HepG2 (cell line): ENCODE measurements at regions not wholly inside any gene's neighbourhood (a gene's known extent, or its start where the extent isn't known, plus 50 kb on each side); places are given as distances from the start of the nearest gene placed in this dataset.

Experiments used
- ATAC-seq: fragments of 200-7000 bp; cut with Tn5 transposase; 3 replicates; pipeline ENCODE4 v1.9.1; 2020; ENCODE audit warnings: mild to moderate bottlenecking, moderate library complexity
- BruUV-seq: library from RNA; stranded (reverse); fragments of 400-500 nt; replicated peaks from 2 replicates; lab custom pipeline; 2021; lab: Mats Ljungman, UMichigan
- CTCF ChIA-PET: fragments of 300-600 bp; formaldehyde crosslinking; extraction: SDS; loops from one replicate; lab custom pipeline; 2021; ENCODE audit warnings: low total read pairs, inconsistent platforms, low intra/inter-chr PET ratio; lab: Yijun Ruan, JAX
- POLR2A ChIA-PET: fragments of 350-600 bp; sonication (Branson Sonifier 250); formaldehyde crosslinking; loops from one replicate; lab custom pipeline; 2020; ENCODE audit warnings: antibody characterized with exemption, inconsistent platforms; lab: Yijun Ruan, JAX
- DNase-seq: peaks from one replicate; pipeline ENCODE4 v3.0.0-alpha.2; 2015; ENCODE audit warnings: low spot score
- FAIRE-seq: peaks from 3 replicates; lab custom pipeline; 2011; peaks lifted over from hg19 to GRCh38; lab: Jason Lieb, UNC
- H2AFZ ChIP-seq: one replicate; pipeline ENCODE4 v1.6.1; 2011; ENCODE audit warnings: low read length, inconsistent platforms
- H3K27ac ChIP-seq: fragments of 300-600 bp; 3 replicates; pipeline ENCODE4 v1.8.0; 2011; ENCODE audit warnings: mixed run types, mild to moderate bottlenecking, mixed read lengths, low read length, inconsistent platforms; ENCODE audit not compliant: insufficient read depth; ENCODE audit errors: extremely low read length
- H3K27me3 ChIP-seq, 2 experiments: fragments of 200-600 bp in 1 of 2; 2 replicates in 1 of 2; 3 replicates in 1 of 2; pipeline versions ENCODE4 v1.6.0 to v1.8.0; 2011; ENCODE audit warnings: low read length in 2 of 2, mild to moderate bottlenecking in 2 of 2, moderate library complexity in 2 of 2, inconsistent platforms in 1 of 2; ENCODE audit not compliant: insufficient read depth in 2 of 2, control insufficient read depth in 1 of 2
- H3K36me3 ChIP-seq, 2 experiments: fragments of 200-600 bp in 1 of 2; replicated peaks in 1 of 2; 2 replicates in 1 of 2; 3 replicates in 1 of 2; pipeline versions ENCODE4 v1.5.1 to v1.8.0; 2011; ENCODE audit warnings: low read length in 2 of 2, inconsistent platforms in 1 of 2; ENCODE audit not compliant: insufficient read depth in 2 of 2, control insufficient read depth in 1 of 2
- H3K4me1 ChIP-seq: 2 replicates; pipeline ENCODE4 v1.5.1; 2012; ENCODE audit warnings: low read length, inconsistent platforms; ENCODE audit not compliant: insufficient read depth
- H3K4me2 ChIP-seq: 2 replicates; pipeline ENCODE4 v1.6.0; 2011; ENCODE audit warnings: low read depth, low read length, inconsistent platforms
- H3K4me3 ChIP-seq, 3 experiments: fragments of 200-600 bp in 1 of 3; sonication (generic), shearing (Covaris generic) in 1 of 3; replicated peaks in 1 of 3; 2 replicates each; pipeline ENCODE4 v1.5.1; 2011 to 2016; ENCODE audit warnings: low read length in 3 of 3, inconsistent platforms in 2 of 3, low read depth in 2 of 3, mild to moderate bottlenecking in 2 of 3, control low read depth in 1 of 3, mixed read lengths in 1 of 3; ENCODE audit not compliant: insufficient read depth in 1 of 3
- H3K79me2 ChIP-seq: one replicate; pipeline ENCODE4 v1.6.1; 2011; ENCODE audit warnings: low read length, inconsistent platforms; ENCODE audit not compliant: insufficient read depth
- H3K9ac ChIP-seq: 2 replicates; pipeline ENCODE4 v1.6.0; 2011; ENCODE audit warnings: mild to moderate bottlenecking, low read depth, low read length, inconsistent platforms; ENCODE audit not compliant: insufficient read depth
- H3K9me3 ChIP-seq: 2 replicates; pipeline ENCODE4 v1.5.1; 2012; ENCODE audit warnings: mild to moderate bottlenecking, low read length
- H4K20me1 ChIP-seq: 2 replicates; pipeline ENCODE4 v1.6.0; 2011; ENCODE audit warnings: inconsistent platforms, mild to moderate bottlenecking, low read length, moderate library complexity; ENCODE audit not compliant: insufficient read depth
- CEBPZ ChIP-seq: IDR thresholded peaks from 2 replicates; pipeline ENCODE4 v1.6.1; 2012; ENCODE audit warnings: low read length, improper control_type of control experiment
- IKZF4 ChIP-seq: sonication (generic); formaldehyde crosslinking; IDR thresholded peaks from 2 replicates; pipeline ENCODE4 v1.5.1; 2020; ENCODE audit warnings: borderline replicate concordance, mild to moderate bottlenecking, low read depth, missing genetic modification reagents; ENCODE audit errors: not compliant biosample characterization
- ISX ChIP-seq: sonication (generic); formaldehyde crosslinking; conservative IDR thresholded peaks from 2 replicates; pipeline ENCODE4 v1.5.0; 2020; ENCODE audit warnings: missing genetic modification reagents
- KAT8 ChIP-seq: IDR thresholded peaks from 2 replicates; pipeline ENCODE4 v1.6.1; 2016; ENCODE audit warnings: missing genetic modification reagents, missing compliant biosample characterization
- MXI1 ChIP-seq: IDR thresholded peaks from 3 replicates; pipeline ENCODE4 v1.6.1; 2012; ENCODE audit warnings: low read depth, low read length, inconsistent platforms, borderline replicate concordance
- NONO ChIP-seq, 2 experiments: fragments of 450-650 bp in 1 of 2; sonication (generic) in 1 of 2; formaldehyde crosslinking in 1 of 2; IDR thresholded peaks in 1 of 2; conservative IDR thresholded peaks in 1 of 2; 2 replicates each; pipeline versions ENCODE4 v1.6.1 to v1.8.0; 2017 to 2022; ENCODE audit warnings: mild to moderate bottlenecking in 1 of 2, missing genetic modification reagents in 1 of 2, moderate library complexity in 1 of 2
- TBX2 ChIP-seq: sonication (generic); formaldehyde crosslinking; IDR thresholded peaks from 2 replicates; pipeline ENCODE4 v1.5.0; 2020; ENCODE audit warnings: missing genetic modification reagents, mild to moderate bottlenecking, borderline replicate concordance
- TFE3 ChIP-seq: IDR thresholded peaks from 2 replicates; pipeline ENCODE4 v1.6.1; 2016
- U2AF1 ChIP-seq: fragments of 200-400 bp; formaldehyde crosslinking; optimal IDR thresholded peaks from 2 replicates; pipeline ENCODE3; 2017; ENCODE audit warnings: mild to moderate bottlenecking, low read depth, low read length
- ZC3H13 ChIP-seq: sonication (generic); formaldehyde crosslinking; IDR thresholded peaks from 2 replicates; pipeline ENCODE4 v1.8.1; 2023; ENCODE audit warnings: mild to moderate bottlenecking, missing genetic modification reagents, moderate library complexity
- ZNF136 ChIP-seq: sonication (generic); formaldehyde crosslinking; IDR thresholded peaks from 2 replicates; pipeline ENCODE4 v1.8.1; 2022; ENCODE audit warnings: low read depth, mild to moderate bottlenecking, moderate library complexity, missing genetic modification reagents
- ZNF556 ChIP-seq: sonication (generic); formaldehyde crosslinking; IDR thresholded peaks from 2 replicates; pipeline ENCODE4 v1.4.0; 2020; ENCODE audit warnings: mild to moderate bottlenecking, missing genetic modification reagents, borderline replicate concordance
- ZNF646 ChIP-seq: sonication (generic); formaldehyde crosslinking; IDR thresholded peaks from 2 replicates; pipeline ENCODE4 v1.9.0; 2021; ENCODE audit warnings: mild to moderate bottlenecking, missing genetic modification reagents
- ZNF670 ChIP-seq: sonication (generic); formaldehyde crosslinking; IDR thresholded peaks from 2 replicates; pipeline ENCODE4 v1.8.0; 2022; ENCODE audit warnings: mild to moderate bottlenecking, missing genetic modification reagents, borderline replicate concordance
- WGBS: methylation state at CpG from one replicate; pipeline ENCODE4 v1.1.6; 2017; ENCODE audit warnings: low lambda C conversion rate; 5-methylcytosine and 5-hydroxymethylcytosine counted together
- in situ Hi-C: cut with HindIII; loops from 2 replicates; pipeline ENCODE4 v1.10.0; 2017; ENCODE audit warnings: low pct_unique_long_range_greater_than_20kb; ENCODE audit not compliant: extremely low pct_ligation_motif_present
- intact Hi-C: fragments of 100-400 bp; cut with micrococcal nuclease; formaldehyde crosslinking; loops from one replicate; pipeline ENCODE4 v1.10.0; 2022; ENCODE audit not compliant: unreplicated experiment

DNA sequence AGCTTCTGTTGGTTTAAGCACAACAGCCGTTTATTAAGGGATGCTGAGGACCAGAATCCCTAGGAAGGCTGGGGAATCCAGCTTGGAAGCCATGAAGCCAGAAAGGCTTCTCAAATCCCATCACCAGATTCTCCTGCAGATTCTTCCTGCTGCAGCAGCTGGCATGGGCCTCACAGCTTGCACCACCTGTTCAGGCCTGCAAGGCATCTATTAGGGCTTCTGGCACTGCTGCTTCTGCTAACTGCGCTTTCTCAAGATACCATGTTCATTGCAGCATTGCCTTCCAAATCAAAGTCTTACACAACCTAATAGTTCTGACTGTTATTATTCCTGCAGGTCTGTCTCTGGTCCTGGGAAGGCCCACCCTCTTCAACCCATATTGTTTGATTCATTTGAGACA, 51.2 kb upstream of the ZNF366 start:
- in situ Hi-C loops: no loop called here
- H3K27ac ChIP-seq: no peak overlapping the region
- 77% methylated on average over 2 of the region's 2 CpGs for WGBS
- TF ChIP-seq IKZF4 (CRISPR knock-in tag) (no peak), CEBPZ (no peak), ZNF670 (CRISPR knock-in tag) (no peak), ISX (CRISPR knock-in tag) (no peak), TFE3 (CRISPR knock-in tag) (no peak), TBX2 (CRISPR knock-in tag) (no peak), ZC3H13 (no peak), MXI1 (no peak), KAT8 (CRISPR knock-in tag) (no peak), ZNF646 (no peak), U2AF1 (no peak), ZNF556 (CRISPR knock-in tag) (no peak), ZNF136 (CRISPR knock-in tag) (no peak), NONO (IDR thresholded peaks at IDR 0.05) (no peak), NONO (CRISPR knock-in tag; conservative IDR thresholded peaks at IDR 0.05) (no peak)
- TF ChIP-seq, all 625 proteins: peak for 0
- intact Hi-C loops: no loop called here
- no peak for FAIRE-seq
- Histone ChIP-seq H4K20me1 (no peaks in the 10 kb centered on the region), H3K4me3 (no peak overlapping the region), H3K4me2 (no peak overlapping the region), H3K36me3 (no peaks in the 10 kb centered on the region), H3K9me3 (no peaks in the 10 kb centered on the region), H3K4me1 (peaks cover 14% of the 10 kb centered on the region), H2AFZ (no peak overlapping the region), H3K79me2 (no peaks in the 10 kb centered on the region), H3K9ac (no peak overlapping the region), H3K27me3 (peaks cover 0 to 9% of the 10 kb centered on the region in 2 experiments; a peak in 3 of 5 replicates)
- ATAC-seq: no peak
- no peak for DNase-seq
- ChIA-PET POLR2A (no interaction called here), CTCF (no interaction called here)
- BruUV-seq: no TSS peak
